Testis (tissue), 2 donors: ENCODE measurements at regions not wholly inside any gene's neighbourhood (a gene's known extent, or its start where the extent isn't known, plus 50 kb on each side); places are given as distances from the start of the nearest gene placed in this dataset.

ENCODE experiments used
- POLR2A ChIP-seq: fragments of 450-650 bp; IDR thresholded peaks from one replicate; pipeline ENCODE4 v1.6.1; 2017; ENCODE audit warnings: antibody characterized with exemption, mild to moderate bottlenecking, moderate library complexity
- TF ChIP-seq, protein P1 (sequence below), 3 experiments: fragments of 450-650 bp in 2 of 3; fragments of 200-600 bp in 1 of 3; sonication (generic) in 1 of 3; IDR thresholded peaks; one replicate each; pipeline ENCODE4 v1.5.1; 2016 to 2019; ENCODE audit warnings: antibody characterized with exemption in 3 of 3, mild to moderate bottlenecking in 2 of 3, moderate library complexity in 1 of 3

DNA sequence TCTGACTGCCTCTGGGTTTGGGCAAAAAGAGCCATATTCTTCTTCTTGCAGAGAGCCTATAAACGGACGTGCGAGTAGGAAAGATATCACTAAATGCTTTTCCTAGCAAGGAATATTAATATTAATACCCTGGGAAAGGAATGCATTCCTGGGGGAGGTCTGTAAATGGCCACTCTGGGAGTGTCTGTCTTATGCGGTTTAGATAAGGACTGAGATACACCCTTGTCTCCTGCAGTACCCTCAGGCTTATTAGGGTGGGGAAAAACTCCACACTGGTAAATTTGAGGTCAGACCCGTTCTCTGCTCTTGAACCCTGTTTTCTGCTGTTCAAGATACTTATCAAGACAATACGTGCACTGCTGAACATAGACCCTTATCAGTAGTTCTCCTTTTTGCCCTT is 763.8 kb downstream of the SLITRK5 start:
- no peak for TF ChIP-seq POLR2A
- TF ChIP-seq, protein P1, sequence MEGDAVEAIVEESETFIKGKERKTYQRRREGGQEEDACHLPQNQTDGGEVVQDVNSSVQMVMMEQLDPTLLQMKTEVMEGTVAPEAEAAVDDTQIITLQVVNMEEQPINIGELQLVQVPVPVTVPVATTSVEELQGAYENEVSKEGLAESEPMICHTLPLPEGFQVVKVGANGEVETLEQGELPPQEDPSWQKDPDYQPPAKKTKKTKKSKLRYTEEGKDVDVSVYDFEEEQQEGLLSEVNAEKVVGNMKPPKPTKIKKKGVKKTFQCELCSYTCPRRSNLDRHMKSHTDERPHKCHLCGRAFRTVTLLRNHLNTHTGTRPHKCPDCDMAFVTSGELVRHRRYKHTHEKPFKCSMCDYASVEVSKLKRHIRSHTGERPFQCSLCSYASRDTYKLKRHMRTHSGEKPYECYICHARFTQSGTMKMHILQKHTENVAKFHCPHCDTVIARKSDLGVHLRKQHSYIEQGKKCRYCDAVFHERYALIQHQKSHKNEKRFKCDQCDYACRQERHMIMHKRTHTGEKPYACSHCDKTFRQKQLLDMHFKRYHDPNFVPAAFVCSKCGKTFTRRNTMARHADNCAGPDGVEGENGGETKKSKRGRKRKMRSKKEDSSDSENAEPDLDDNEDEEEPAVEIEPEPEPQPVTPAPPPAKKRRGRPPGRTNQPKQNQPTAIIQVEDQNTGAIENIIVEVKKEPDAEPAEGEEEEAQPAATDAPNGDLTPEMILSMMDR (IDR thresholded peaks at IDR 0.05): no peak
